NCI-H524 treated with DMSO at 0.1 percent for 48 hours (cell line): ENCODE measurements at regions not wholly inside any gene's neighbourhood (a gene's known extent, or its start where the extent isn't known, plus 50 kb on each side); places are given as distances from the start of the nearest gene placed in this dataset.

Experiments used
- DNase-seq: peaks from one replicate; lab custom pipeline; 2025; lab: John Stamatoyannopoulos, UW

DNA sequence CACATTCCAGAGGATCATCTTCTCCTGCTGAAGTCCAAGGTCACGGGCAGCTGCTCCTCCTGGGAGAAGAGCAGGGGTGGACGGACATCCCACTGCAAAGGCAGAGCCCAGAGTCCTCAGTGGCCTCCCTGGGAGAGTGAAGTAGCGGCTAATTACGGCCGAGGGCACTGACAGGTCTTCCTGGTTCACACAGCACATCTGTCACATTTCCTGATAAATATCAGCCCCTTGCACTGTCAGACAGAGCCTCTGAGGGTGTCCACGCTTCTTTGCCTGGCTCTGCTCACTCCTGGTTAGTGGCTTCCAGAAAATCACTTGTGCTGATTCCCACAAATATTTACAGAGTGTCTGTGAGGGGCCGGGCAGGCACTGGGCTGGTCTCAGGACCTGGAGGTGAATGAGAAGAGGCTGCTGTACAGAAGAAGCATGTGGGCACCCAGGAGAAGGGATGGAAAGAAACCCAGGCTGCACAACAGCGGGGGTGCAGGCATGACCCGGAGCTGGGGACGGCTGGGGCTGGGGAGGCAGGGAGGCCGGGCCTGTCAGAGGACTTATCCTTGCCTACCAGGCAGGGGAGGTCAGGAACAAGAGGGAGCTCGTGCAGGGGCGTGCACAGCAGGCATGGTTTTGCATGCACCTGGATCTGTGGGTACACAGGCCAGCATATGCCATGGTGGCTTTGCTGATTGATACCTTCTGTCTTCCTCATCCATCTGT, 258.2 kb upstream of the TNRC6C start:
- peak; percentile 86 for DNase-seq

- no peak for DNase-seq
Measured at GRCh38 chr17:77701996-77702395, 256.5 kb upstream of the TNRC6C start.

DNA sequence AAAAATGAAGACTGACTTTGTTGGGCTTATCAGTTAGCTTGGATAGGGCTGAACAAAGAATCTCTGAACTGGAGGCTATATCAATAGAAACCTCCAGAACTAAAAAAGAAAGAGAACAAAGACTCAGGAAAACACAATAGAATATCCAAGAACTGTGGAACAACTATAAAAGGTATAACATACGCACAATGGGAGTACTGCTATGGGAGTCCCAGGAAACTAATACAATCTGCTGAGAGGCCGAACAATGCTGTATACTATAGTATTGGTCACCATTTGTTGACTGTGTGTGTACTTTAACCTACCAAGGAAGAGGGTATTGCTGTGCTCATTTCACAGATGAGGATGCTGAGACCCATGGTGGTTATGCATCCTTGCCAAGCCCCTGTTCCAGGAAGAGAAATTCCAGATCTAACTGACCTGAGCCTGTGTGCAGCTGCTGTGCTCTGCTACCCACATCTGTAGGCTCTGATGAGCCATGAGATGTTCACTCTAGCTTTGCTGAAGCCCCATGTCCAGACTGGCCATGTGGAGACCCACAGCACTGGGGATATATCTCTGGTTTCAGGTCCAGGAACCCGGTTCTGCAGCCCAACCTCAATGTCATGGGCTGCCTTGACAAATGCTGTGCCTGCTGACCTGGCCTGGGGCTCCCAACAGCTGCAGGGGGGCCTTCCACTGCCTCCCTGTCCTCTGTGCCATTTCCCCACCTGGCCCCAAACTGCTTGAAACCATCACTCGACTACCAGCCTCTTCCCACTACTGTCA, 254.3 kb upstream of the TNRC6C start:
- no peak for DNase-seq

DNA sequence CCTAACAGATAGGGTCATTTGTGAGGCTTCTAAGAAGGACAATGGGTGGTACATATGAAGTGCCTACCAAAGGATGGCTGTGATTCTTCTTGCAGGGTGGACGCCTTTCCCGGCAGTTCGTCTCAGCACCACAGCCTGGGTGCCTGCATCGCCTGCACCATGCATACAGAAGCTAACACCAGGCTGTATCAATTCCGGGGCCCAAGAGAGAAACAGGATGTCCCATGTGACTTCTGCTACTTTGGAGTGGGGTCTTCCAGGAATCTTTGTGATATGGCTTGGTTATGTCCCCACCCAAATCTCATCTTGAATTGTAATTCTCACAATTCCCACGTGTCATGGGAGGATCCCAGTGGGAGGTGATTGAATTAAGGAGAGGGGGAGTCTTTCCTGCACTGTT, 251.6 kb upstream of the TNRC6C start:
- no peak for DNase-seq

DNA sequence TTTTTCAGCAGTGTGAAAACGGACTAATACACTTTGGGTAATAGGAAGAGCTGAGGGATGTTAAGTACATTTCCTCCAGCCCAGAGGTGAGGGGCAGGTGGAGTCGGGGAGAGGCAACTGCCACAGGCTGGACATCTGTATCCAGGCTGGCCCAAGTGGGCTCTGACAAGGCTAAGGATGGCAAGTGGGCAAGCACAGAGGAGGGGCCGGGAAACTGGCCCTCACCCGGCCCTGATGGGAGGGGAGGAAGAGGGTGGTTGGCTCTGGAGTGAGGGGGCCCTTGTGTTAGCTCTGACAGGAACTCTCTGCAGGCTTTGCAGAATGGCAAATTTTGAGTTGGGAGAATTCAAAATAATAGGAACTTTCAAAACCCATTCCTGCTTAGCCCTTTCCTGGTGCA, 251.0 kb upstream of the TNRC6C start:
- no peak for DNase-seq

DNA sequence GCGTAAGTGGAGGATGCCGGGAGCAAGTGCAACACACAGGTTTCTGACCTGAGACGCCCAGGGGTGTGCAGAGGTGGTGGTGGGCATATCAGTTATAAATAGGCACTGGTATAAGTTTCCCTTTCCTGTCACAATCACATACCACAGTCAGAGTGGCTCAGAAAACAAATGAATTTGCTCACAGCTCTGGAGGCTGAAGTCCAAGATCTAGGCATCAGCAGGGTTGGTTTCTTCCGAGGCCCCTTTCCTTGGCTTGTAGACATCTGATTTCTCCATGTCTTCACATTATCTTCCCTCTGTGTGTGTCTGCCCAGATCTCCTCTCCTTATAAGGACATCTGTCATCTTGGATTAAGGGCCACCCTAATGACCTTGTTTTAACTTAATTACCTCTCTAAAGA, 250.5 kb upstream of the TNRC6C start:
- DNase-seq, result peak; percentile 32

- no peak for DNase-seq
Measured at GRCh38 chr17:77708936-77709335, 249.6 kb upstream of the TNRC6C start.

DNA sequence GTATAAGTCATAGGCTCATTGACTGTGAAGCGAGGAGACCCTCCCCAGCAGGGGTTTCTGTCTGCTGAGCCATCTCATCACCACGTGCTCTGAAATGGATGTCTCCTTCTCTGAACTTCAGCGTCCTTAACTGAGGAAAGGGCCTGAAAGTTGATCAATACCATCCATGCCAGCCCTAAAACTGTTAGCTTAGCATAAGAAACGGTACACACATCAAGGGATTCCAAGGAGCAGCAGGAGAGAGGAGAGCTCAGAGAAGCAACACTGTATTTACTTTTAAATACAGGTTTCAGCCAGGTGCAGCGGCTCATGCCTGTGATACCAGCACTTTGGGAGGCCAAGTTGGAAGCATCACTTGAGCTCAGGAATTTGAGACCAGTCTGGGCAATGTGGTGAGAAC, 248.9 kb upstream of the TNRC6C start:
- no peak for DNase-seq

DNA sequence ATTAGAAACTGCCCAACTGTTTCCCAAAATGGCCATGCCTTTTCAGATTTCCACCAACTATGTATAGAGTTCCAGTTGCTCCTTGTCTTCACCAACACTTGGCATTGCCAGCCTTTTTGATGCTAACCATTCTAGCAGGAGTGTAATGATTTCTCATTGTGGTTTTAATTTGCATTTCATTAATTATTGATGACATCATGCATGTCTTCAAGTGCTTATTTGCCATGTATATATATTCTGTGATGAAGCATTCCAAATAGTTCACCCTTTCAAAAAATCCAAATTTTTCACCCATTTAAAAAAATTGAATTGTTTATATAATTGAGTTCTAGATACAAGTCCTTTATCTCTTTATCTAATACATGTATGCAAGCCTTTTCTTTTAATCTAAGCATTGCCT, 245.9 kb upstream of the TNRC6C start:
- no peak for DNase-seq

GRCh38 chr17:77716289-77716926, 242.1 kb upstream of the TNRC6C start:
- no peak for DNase-seq

- no peak for DNase-seq
Measured at GRCh38 chr17:77717941-77718668, 240.4 kb upstream of the TNRC6C start.

DNA sequence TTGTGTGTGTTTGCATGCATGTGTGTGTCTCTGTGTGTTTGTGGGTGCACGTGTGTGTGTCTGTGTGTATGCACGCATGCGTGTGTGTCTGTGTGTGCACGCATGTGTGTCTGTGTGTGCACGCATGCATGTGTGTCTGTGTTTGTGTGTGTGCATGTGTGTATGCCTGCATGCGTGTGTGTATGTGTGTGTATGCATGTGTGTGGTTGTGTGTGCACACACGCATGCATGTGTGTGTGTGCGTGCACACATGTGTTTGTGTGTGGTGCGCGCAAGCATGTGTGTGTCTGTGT, 239.9 kb upstream of the TNRC6C start:
- no peak for DNase-seq

DNA sequence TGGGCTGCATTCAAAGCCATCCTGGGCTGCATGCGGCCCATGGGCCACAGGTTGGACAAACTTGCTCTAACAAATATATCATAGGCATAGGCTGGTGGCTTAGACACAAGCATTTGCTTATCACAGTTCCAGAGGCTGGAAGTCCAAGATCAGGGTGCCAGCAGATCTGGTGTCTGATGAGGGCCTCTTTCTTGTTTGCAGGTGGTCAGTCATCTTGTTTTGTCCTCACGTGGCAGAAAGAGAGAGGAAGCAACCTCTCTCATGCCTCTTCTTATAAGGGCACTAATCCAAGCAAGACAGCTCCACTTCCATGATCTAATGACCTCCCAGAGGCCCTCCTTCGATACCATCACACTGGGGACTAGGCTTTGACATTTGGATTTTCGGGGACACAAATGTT, 238.7 kb upstream of the TNRC6C start:
- no peak for DNase-seq

GRCh38 chr17:77720946-77721845, 237.3 kb upstream of the TNRC6C start:
- no peak for DNase-seq

DNA sequence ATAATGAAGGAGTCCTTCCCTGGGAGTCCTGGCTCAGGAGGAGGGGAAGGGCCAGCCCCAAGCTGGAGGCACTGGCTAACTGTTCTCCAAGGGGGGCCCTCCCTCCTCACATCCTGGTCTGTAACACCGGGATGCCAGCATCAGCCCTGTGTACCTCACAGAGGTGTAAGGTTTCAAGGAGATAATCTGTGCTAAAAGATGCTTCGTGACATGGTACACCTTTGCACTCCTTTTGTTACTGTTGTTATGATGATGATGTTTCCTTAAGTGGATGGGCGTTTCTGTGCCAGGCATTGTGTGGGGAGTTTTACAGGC, 236.7 kb upstream of the TNRC6C start:
- DNase-seq, result no peak

- no peak for DNase-seq
Measured at GRCh38 chr17:77722366-77722765, 236.1 kb upstream of the TNRC6C start.

DNA sequence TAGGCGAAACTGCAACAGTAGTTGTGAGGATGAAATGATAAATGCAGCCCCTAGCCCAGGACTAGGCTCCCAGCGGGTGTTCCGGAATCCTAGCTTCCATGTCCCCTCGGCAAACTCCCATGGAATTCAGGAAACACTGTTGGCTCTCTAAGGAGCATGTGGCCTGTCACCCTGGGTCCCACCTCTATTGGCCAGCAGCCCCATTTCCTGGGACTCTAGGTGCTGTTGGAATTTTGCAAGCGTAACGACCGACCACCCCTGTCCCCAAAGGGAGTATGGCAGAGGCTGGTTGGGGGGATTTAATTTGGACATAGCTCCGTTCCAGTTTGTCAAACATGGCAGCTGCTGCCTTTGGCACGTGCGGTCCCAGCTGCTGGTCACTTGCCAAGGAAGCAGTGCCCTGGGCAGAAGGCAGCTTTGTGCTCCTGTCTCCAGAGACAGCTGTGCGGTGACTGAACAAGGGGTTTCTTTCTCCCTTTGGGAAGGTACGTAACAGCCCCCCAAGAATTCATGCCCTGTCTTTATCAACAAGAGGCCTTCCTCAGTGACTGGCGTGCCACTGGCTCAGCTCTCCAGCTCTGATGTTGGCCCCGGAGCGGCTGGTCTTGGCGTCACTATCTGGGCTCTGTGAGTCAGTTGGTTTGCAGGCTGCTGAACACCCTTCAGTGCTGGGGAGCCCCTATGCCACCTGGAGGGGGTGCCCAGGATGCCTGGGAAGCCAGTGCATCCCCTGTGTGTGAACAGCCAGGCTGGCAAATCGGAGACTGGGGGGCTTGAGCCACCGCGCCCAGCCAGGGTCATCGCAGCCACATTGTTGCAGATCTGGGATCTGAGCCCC, 235.2 kb upstream of the TNRC6C start:
- no peak for DNase-seq

GRCh38 chr17:77723909-77724875, 234.3 kb upstream of the TNRC6C start:
- no peak for DNase-seq

GRCh38 chr17:77724876-77725615, 233.5 kb upstream of the TNRC6C start:
- DNase-seq, result no peak
